Left ventricle myocardium superior (tissue), 1 donor: ENCODE measurements at regions not wholly inside any gene's neighbourhood (a gene's known extent, or its start where the extent isn't known, plus 50 kb on each side); places are given as distances from the start of the nearest gene placed in this dataset.

ENCODE experiments used
- ATAC-seq: fragments of 200-7000 bp; cut with Tn5 transposase; one replicate; pipeline ENCODE4 v1.9.1; 2020; ENCODE audit warnings: mild to moderate bottlenecking, moderate library complexity
- DNase-seq: peaks from one replicate; pipeline ENCODE4 v3.0.0-alpha.2; 2020
- intact Hi-C: fragments of 100-400 bp; cut with micrococcal nuclease; formaldehyde crosslinking; loops from one replicate; pipeline ENCODE4 v1.11.0; 2022
- donor health status: DM: no; HTN: yes; CAD: no; lungs with severe emphysema.

GRCh38 chr7:144957998-144958397 is 122.1 kb upstream of the TPK1 start:
- intact Hi-C loops: no loop called here
- no peak for ATAC-seq
- DNase-seq: no peak

GRCh38 chr7:144955422-144955821 is 119.6 kb upstream of the TPK1 start:
- ATAC-seq: no peak
- no peak for DNase-seq
- intact Hi-C loops: no loop called here

GRCh38 chr7:144941127-144941526 is 105.3 kb upstream of the TPK1 start:
- intact Hi-C loops: no loop called here
- no peak for ATAC-seq
- DNase-seq: no peak

- intact Hi-C loops: no loop called here
- ATAC-seq (no peak), DNase-seq (no peak)
These were observed 101.3 kb upstream of the TPK1 start for GRCh38 chr7:144937199-144937598.

GRCh38 chr7:144936314-144936713 is 100.5 kb upstream of the TPK1 start:
- no peak for ATAC-seq
- intact Hi-C loops: no loop called here

GRCh38 chr7:144910411-144910810 is 74.6 kb upstream of the TPK1 start:
- ATAC-seq: no peak

More at GRCh38 chr7:144936314-144936713, 100.5 kb upstream of the TPK1 start:
- DNase-seq: no peak

GRCh38 chr7:144908943-144909556 is 73.2 kb upstream of the TPK1 start:
- DNase-seq (no peak), ATAC-seq (no peak)
- intact Hi-C loops: no loop called here

More at GRCh38 chr7:144910411-144910810, 74.6 kb upstream of the TPK1 start:
- DNase-seq: no peak
- intact Hi-C loops: no loop called here

GRCh38 chr7:144908324-144908723 is 72.5 kb upstream of the TPK1 start:
- intact Hi-C loops: no loop called here
- ATAC-seq: no peak
- no peak for DNase-seq

- no peak for DNase-seq
- intact Hi-C loops: no loop called here
- ATAC-seq: no peak
These were observed 71.7 kb upstream of the TPK1 start for GRCh38 chr7:144907577-144907976.

- ATAC-seq: no peak
- intact Hi-C loops: no loop called here
- no peak for DNase-seq
These were observed 67.3 kb upstream of the TPK1 start for GRCh38 chr7:144903201-144903600.

GRCh38 chr7:144892761-144893160 is 56.9 kb upstream of the TPK1 start:
- ATAC-seq (no peak), DNase-seq (no peak)
- intact Hi-C loops: no loop called here
